Fibroblast of gingiva (primary cell): ENCODE measurements at regions not wholly inside any gene's neighbourhood (a gene's known extent, or its start where the extent isn't known, plus 50 kb on each side); places are given as distances from the start of the nearest gene placed in this dataset.

Source experiments
- DNase-seq: peaks from one replicate; pipeline ENCODE4 v3.0.0-alpha.2; 2011; ENCODE audit warnings: low read depth

DNA sequence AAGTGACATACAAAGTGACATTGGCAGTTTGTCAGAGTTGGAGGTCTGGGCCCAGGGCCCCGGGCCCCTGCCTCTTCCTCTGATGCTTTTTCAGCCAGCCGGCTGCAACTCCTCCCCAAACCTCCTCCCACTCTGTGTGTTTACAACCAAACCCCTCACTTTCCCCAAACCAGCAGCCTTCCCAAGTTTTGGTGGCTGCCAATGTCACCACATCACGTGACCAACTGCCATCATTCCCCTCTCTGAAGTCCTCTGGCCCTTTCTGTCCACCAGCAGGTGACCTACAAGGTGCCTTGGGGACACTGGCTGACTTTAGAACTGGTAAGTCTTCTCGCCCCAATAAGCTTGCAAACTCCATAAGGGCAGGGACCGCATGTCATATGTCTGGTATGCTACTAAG is 357.7 kb downstream of the BCOR start:
- no peak for DNase-seq

DNA sequence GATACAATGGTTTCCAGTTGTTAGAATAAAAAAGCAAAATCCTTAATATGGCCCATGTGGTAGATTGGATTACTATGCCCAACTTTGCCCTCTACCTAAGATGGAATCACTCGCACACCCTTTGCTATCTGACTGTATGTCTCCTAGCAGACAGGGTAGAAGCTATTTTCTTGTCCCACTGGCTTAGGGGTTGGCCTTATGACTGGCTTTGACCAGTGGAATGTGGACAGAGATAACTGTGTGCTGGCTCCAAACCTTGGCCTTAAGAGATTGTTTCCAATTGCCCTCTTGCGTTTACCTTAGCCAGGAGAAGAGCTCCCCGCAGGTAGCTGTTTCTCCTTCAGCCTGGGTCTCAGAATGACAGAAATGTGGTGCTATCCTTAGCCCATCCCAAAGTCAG is 355.9 kb downstream of the BCOR start:
- DNase-seq, result no peak

DNA sequence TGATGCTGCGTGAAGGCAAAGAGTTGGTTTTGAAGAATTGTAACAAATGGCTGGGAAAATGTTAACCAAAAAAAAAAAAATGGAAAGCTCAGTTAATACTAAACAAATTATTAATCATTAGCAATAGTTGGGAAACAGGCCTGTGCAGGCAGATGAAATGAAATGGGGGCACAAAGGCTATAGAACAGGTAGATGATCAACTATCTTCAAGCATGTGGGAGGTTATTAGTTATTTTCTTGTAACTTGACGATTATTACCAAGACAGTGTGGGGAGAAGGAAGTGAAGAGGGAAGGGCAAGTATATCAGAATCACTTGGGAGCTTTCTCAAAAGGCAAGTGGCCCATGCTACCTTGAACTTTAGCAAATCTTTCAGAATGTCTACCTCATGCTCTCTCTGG is 351.9 kb downstream of the BCOR start:
- DNase-seq, result no peak

DNA sequence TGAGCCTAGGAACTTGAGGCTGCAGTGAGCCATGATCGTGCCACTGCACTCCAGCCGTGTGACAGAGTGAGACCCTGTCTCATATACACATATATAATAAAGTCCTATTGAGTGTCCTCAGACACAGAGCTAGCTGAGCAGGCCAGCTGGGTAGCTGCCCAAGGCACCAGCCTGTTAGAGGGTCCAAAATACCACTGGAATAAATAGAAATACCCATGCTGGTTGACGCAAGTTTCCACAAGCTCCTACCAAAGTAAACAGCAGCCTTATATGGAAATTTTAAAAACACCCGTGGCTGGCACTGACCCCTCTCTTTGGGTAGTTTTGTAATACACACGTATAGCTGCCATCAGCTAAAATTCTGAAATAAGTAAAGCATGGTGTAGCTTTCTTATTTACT is 348.6 kb downstream of the BCOR start:
- peak; percentile 66 for DNase-seq

DNA sequence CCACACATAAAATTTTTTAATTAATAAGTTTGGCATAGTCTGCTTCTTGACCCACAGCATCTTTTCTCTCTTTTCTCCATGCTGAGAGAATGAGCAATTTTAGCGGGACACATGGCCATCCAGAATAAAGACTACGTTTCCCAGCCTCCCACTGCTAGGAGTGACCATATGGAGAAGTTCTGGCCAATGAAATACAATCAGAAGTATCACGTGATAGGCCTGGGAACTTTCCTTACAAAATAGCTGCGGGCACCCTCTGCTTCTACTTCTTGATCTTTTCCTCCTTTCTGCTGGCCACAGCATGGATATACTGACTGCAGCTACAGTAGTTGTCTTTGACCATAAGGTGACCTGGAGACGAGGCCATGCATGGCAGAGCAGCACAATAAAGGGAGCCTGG is 348.0 kb downstream of the BCOR start:
- DNase-seq, result no peak

DNA sequence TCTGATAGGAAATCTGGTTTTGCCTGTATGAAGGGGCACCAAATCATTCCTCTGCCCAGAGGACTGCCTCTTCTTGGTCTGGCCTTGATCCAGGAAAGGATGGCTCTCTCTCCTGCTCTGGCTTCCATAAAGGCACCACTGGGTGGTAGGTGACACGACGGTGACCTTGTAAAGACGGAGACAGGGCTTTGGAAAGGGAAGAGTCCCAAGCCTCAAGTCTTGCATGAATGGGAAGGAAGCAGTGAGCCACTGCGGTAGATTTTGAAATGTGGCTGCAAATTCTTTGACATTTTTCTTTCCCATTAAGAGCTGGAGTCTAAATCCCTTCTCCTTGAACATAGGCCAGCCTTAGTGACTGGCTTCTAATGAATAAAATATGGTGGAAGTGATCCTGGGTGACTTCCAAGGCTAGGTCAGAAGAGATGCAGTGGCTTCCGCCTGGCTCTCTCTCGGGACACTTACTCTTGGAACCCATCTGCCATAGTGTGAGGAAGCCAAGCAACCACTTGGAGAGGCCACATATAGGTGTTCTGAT is 347.4 kb downstream of the BCOR start:
- DNase-seq, result peak; percentile 76

DNA sequence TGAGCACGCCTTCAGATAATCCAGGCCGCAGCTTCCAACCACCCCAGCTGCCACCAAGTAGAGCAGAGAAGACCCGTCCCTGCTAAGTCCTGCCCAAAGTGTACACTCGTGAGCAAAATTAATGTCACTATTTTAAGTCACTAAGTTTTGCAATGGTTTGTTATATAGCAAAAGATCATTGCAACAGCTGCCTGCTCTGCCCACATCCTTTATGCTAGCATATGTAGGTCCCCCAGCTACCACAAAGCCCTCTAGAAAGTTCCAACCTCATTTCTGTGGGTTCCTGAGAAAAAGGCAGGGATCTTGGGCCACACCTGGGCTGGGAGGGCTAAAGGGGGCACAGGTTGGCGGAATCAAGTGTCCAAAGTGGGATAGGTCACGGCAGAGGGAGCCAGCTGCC is 346.9 kb downstream of the BCOR start:
- DNase-seq, result no peak

DNA sequence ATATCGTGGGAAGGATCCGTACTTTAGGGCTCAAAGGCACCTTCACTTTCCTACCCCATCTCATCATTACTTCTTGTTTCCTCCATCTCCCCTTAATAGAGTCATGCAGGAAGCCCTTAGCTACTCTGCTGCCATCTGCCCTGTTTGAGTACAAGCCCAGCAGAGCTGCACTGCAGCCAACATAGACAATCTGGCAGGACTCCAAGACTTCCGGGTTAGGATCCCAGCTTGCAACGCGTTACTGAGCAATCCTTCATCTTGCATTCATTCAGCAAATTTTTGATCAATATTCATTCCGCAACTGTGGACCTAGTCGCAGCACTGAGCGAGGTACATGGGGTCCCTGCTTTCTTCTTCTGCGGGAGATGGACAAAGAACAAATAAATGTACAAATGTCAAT is 344.9 kb downstream of the BCOR start:
- DNase-seq, result peak; percentile 3

DNA sequence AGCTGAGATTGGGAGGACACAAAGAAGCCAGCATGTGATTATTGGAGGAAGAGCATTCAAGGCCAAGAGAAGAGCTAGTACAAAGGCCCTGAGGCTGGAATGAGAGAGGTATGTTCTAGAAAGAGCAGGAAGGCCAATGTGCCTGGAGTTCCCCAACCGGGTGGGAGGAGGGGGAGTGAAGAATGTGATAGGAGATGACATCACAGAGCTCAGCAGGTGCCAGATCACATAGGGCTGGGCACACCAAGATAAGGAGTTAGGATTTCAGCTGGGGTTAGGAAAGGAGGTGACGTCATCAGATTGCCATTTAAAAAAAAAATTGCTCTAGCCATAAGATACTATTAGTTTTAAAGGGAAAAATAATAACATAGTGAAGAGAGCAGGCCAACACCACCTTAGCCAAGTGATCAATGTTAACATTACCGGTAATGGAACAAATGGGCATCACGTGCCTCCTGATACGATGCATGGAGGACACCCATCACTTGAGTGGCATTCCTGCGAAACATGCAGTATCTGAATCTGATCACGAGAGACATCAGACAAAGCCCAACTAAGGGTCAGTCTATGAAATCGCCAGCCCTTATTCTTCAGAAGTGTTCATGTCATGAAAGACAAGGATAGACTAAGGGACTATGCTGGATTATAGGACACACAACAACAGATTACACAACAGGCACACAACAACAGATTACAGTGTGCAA is 344.3 kb downstream of the BCOR start:
- no peak for DNase-seq

DNA sequence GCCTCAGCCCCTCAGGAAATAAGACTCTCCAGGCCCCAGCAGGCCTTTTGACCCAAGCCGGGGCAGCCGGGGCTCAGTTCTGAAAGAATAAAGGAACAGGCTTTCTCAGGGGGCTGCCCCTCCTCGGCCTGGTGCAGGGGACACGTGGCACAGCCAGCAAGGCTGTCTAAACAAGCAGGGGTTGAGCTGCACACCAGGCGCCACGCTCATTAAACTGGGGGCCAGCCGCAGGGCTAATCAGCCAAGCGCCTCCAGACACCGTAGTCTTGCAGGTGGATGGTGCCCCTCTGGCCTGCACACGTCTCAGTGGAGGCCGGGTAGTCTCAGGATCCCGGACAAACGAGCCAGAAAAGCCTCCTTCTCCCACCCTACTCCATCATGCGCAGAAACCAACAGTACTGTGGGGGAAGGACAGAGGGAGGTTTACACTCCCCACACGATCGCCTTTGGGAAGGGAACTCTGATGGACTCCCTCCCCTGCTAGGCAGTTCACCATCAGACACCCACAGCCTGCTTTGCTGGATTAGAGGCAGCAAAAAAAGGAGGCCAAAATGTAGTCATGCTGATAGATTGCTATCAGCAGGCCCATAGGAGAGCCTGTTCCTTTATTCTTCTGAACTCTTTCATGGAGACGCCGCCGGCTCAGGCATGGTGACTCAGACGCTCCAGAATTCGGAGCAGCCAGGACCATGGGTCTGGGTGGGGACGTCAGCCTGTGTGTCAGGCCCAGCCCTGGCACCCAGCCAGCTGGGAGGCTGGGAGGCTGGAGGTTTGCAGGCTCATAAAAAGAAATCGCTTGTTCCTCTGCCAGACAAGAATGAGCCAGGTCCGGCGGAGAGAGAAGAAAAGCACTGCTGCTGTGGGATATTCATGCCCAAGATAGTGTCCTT is 342.4 kb downstream of the BCOR start:
- peak; percentile 84 for DNase-seq

DNA sequence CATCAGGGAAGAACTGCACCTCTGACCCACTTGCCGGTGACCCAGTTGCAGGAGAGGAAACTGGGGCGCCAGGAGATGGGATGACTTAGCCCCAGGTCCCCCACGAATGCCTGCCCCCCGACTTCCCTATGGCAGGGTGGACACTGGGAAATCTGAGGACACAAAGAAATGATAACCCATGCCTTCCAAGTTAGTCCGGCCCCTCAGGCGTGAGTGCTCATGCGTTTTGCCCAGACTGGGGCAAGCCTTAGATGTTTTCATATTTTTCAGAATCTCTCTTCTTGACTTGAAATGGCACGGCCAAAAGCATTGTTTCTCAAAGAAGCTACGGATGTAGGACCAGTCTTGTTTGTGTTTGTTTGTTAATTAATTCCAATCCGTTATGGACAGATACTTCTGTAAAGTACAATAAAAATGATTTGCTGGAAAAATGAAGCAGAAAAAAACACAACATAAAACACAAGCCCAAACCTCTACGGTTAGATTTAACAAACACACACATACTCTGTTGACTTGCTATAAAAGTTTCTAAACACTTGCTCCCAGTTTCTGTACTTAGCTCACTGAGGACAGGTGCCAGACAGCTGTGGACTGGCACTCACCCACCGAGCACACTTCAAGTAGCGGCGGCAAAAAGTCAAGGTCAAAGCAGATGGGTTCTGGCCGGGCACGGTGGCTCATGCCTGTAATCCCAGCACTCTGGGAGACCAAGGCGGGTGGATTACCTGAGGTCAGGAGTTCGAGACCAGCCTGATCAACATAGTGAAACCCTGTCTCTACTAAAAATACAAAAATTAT is 341.5 kb downstream of the BCOR start:
- DNase-seq, result no peak

DNA sequence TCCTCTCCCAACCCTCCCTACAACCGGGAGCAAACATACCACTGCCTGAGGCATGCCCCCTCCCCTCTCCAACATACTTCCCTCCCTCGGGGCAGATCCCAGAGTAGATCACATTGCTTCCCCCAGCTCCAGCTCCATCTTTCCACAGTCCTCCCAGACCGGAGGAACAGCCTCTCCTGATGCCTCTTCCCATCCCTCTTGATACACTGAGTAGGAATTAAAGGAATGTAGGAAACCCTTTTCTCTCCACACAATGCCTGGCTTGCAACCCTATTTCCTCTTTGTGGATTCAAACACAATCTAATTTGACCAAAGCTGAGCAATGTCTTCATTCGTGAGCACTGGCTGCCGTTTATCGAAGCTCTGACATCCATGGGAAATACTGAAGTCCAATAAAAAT is 339.8 kb downstream of the BCOR start:
- DNase-seq, result peak; percentile 7

DNA sequence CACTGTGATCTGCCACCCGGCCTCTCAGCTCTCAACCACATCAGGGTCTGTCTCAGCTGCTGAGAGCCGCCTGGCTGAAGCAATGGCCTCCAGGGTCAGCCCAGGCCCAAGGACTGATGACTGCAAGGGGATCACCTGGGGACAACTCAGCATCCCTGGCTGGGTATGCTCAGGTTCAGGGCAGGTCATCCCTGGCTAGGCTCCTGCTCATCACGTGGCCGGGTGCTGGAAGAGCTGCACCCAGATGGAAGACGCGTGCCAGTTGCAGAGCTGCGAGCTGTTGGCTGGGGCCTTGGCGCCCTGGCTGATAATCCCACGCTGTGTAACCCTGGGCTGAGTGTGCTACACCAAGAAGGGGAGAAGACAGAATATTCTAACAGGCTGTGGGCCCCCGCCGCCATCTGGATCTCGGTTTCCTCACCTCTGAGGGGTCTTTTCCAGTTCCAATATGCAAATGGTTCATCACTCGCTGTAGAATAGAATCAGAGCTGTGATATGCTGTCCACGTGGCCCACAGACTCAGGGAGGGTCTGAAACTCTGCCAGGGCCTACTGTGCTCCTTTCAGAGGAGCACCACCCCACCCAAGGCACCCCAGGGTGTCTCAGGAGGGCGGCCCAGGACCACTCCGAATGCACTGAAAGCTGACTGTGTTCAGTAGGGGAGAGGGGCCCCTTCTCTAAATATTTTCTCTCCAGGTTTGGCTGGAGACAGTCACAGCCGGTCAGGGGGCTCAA is 338.8 kb downstream of the BCOR start:
- no peak for DNase-seq

DNA sequence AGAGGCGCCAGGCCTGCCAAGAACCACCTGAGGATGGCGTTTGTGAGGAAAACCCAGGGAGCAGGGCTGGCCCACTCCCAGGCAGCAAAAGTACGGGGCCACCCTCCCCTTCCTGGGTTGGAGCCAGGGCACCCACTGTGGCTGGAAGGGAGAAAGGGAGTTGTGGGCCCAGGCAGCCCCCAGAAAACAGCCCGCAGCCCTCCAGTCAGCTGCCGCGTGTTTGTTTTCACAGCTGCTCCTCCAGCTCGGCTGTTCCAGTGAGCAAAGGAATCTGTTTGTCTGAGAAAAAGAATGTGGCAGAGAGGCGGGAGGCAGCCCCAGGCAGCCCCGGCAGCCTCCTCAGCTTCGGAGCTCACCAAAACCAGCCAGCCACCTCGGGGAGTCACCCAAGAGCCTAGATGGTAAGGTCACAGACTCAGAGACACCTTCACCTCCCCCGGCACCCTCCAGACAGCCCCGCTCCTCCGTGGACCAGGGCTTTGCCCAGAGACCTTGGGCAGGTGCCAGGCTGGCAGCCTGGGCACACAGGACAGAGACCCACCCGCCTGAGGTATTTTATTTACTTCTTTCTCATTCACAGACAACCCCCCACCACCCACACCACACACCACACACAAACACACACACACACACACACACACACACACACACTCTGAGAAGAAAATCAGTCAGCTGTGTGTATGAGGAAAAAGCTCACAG is 338.1 kb downstream of the BCOR start:
- peak; percentile 59 for DNase-seq

DNA sequence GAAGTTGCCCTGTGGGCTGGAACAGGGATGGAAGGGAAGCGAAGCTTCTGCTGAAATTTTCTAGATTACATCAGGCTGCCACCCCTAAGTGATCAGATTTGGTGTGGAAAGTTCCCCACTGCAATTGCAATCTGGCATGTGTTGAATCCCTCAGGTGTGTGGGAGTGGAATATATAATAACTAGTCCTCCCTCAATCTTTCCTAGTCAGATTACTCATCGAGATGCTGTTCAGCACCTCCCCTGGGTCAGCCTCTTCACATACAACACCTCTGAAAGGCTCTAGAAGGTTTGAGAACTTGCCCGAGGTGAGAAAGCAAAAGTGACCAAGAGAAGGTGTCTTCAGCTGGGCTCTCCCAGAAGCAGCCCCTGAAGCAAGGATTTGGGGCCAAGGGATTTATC is 336.8 kb downstream of the BCOR start:
- DNase-seq, result no peak

DNA sequence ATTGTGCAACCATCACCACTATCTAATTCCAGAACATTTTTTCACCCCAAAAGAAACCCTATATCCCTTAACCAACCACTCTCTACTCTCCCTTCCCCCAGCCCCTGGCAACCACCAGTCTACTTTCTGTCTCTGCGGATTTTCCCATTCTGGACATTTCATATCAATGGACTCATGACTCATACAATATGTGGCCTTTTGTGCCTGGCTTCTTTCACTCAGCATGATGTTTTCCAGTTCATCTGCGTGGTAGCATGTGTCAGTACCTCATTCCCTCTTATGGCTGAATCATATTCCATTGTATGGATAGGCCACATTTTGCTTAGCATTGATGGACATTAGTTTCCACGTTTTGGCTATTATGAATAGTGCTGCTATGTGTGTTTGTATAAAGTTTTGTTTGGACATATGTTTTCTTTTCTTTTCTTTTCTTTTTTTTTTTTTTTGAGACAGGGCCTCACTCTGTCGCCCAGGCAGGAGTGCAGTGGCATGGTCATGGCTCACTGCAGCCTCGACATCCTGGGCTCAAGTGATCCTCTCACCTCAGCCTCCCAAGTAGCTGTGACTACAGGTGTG is 335.4 kb downstream of the BCOR start:
- DNase-seq, result peak; percentile 58

DNA sequence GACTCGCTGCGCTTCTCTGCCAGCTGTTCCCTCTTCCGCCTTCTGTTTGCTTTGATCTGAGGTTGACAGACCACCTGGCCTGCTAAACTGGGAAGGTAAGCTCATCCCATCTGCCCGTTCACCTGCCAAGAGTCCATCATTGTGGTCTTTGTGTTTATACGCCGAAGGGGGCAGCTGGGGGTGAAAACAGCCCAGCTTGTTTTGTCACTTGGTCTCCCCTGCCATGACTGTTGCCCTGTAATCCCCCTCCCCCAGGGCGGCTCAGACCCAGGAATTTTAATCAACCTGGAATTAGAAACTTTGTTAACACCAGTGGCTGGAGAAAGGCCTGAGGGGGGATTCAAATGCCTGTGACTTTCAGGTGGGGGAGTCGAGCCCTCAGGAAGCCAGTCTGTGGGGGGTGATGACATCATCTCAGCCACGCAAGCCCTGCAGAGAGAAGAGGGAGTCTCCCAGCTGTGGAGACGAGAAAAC is 333.3 kb downstream of the BCOR start:
- no peak for DNase-seq

DNA sequence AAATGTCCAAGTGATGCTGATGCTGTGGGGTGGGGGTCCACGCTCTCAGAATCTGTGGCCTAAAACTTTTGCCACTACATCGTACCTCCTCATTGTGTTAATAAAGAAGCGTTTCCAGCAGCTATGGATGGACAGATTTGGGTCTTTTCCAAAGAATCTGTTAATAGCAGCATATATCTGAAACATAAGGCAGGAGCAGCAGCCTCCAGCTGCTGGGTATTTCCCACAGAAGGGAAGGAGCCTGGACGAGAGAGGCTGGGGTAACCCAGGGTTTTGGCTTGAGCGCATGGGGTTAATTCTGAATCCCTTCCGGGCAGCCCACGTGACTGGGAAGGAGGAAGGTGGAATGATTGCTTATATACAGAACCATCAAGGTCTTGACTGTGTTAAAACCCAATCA is 332.4 kb downstream of the BCOR start:
- DNase-seq, result no peak

DNA sequence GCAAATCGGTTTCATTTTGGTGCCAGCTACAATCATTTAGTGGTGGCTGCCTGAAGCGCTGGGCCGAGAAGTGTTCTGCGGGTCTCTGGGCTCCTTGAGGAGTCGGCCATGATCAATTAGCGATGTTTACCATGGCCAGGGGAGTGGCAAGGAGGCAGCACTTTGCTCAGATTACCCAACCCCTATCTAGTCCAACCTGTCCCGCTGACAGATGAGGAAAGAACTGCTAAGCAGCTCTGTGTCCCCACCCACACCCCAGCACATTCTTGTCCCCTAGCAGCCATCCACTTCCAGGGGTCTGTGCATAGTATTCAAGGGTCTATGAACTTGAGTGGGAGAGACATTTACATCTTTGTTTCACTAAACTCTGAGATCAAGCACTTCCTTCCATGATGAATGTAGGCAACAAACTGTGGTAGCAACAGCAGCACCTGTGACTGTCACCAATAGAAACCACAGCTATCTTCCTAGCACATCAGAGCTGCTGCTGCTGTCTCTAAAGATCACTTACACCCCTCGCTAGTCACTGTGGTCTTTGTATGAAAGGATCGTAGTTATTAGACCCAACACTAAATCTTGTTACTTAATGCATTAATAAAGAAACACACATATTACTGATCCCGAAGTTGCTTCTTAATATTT is 331.6 kb downstream of the BCOR start:
- DNase-seq, result no peak

DNA sequence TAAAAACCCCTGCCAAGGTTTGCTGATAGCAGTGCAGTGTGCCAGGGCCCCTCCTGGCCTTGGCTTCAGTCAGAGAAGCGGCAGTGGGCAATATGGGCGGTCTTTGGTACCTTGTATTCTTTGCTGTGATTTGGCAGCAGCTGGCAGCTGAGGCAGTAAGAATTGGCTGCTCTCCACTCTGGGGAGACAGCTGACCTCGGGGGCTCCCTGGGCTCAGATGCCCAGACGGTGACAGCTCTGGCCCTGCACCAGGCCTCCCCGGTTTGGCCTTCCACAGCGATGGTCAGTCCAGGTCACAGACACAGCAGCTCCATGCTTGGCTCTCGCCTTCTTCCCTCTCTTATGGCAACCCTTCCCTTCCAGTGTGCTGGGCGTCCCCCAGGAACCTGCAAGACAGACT is 330.9 kb downstream of the BCOR start:
- DNase-seq, result no peak
